ENCODE measurements at regions not wholly inside any gene's neighbourhood (a gene's known extent, or its start where the extent isn't known, plus 50 kb on each side); places are given as distances from the start of the nearest gene placed in this dataset. TPM values are rescaled to one million over a fixed set of nuclear protein-coding genes. Genes with fewer than 3 reads are reported as not detected.
A peak's percentile ranks its signal among the peaks of the same experiment; 100 is the strongest.
"Not testable (repeated sequence)": the region's sequence is repeated elsewhere in the genome, so short reads cannot be mapped to it uniquely, and the experiment has no call there.

- DNase-seq (ENCODE audit: low read depth); H3K4me3 ChIP-seq (ENCODE audit: low read depth, low read length): not testable (repeated sequence)
Measured at GRCh38 chr1:223951551-223951950, 105.8 kb upstream of the TP53BP2 start.

- not testable (repeated sequence) for H3K4me3 ChIP-seq (ENCODE audit: low read depth, low read length)
Measured at GRCh38 chr1:223949944-223950343, 104.2 kb upstream of the TP53BP2 start.

GRCh38 chr1:223948041-223948440 is 102.3 kb upstream of the TP53BP2 start:
- DNase-seq (ENCODE audit: low read depth) = not testable (repeated sequence)

More at GRCh38 chr1:223949944-223950343, 104.2 kb upstream of the TP53BP2 start:
- DNase-seq (ENCODE audit: low read depth) = not testable (repeated sequence)

GRCh38 chr1:223936592-223936991 is 90.8 kb upstream of the TP53BP2 start:
- not testable (repeated sequence) for H3K4me3 ChIP-seq (ENCODE audit: low read depth, low read length); DNase-seq (ENCODE audit: low read depth)

More at GRCh38 chr1:223948041-223948440, 102.3 kb upstream of the TP53BP2 start:
- H3K4me3 ChIP-seq (ENCODE audit: low read depth, low read length) = not testable (repeated sequence)

DNA sequence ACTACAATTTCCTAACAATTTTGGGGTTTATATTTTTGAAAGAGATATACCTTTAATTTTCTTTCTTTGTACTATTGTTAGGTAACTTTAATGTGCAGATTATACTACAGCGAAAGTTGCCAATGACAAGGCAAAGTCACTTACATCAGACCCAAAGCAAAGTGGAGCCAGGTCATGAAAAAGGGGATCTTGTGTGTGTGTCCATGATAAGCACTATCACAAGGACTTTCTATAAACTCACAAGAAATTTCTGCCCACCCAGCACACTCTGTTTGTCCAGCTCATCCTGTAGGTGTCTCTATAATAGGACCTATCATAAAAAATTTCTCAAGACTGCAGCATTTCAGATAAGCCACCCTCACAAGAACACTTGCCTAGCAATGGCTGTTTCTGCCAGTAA is 85.7 kb upstream of the TP53BP2 start:
- H3K4me3 ChIP-seq (ENCODE audit: low read depth, low read length); DNase-seq (ENCODE audit: low read depth): not testable (repeated sequence)

DNA sequence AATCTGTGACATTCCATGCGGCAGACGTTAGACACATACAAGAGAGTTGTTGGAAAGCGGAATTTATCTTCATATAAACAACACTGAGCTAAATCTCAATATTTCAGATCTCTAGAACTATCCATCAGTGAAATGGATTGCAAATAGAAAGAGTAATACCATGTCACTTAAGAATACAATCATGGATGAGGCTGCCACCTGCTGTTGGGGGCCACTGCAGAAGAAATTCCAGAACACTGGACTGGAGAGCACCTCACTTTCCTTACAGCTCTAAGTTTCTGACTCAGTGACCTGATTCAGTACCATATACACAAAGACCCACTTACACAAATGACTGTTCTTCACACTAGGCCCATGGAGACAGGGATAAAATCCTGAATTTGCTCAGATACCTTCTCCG is 75.1 kb upstream of the TP53BP2 start:
- TF ChIP-seq, protein P1, sequence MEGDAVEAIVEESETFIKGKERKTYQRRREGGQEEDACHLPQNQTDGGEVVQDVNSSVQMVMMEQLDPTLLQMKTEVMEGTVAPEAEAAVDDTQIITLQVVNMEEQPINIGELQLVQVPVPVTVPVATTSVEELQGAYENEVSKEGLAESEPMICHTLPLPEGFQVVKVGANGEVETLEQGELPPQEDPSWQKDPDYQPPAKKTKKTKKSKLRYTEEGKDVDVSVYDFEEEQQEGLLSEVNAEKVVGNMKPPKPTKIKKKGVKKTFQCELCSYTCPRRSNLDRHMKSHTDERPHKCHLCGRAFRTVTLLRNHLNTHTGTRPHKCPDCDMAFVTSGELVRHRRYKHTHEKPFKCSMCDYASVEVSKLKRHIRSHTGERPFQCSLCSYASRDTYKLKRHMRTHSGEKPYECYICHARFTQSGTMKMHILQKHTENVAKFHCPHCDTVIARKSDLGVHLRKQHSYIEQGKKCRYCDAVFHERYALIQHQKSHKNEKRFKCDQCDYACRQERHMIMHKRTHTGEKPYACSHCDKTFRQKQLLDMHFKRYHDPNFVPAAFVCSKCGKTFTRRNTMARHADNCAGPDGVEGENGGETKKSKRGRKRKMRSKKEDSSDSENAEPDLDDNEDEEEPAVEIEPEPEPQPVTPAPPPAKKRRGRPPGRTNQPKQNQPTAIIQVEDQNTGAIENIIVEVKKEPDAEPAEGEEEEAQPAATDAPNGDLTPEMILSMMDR (IDR thresholded peaks at IDR 0.05; ENCODE audit: insufficient read depth, low read depth, low read length) = peak; percentile 13
- H3K4me3 ChIP-seq (ENCODE audit: low read depth, low read length); DNase-seq (ENCODE audit: low read depth): not testable (repeated sequence)

GRCh38 chr1:223915476-223915875 is 69.7 kb upstream of the TP53BP2 start:
- not testable (repeated sequence) for DNase-seq (ENCODE audit: low read depth); H3K4me3 ChIP-seq (ENCODE audit: low read depth, low read length)

- H3K4me3 ChIP-seq (ENCODE audit: low read depth, low read length) = not testable (repeated sequence)
Measured at GRCh38 chr1:223913715-223914114, 68.0 kb upstream of the TP53BP2 start.

GRCh38 chr1:223907943-223908587 is 62.3 kb upstream of the TP53BP2 start:
- not testable (repeated sequence) for H3K4me3 ChIP-seq (ENCODE audit: low read depth, low read length); DNase-seq (ENCODE audit: low read depth)
- TF ChIP-seq, protein P1 (IDR thresholded peaks at IDR 0.05; ENCODE audit: insufficient read depth, low read depth, low read length) = peak; percentile 9

More at GRCh38 chr1:223913715-223914114, 68.0 kb upstream of the TP53BP2 start:
- not testable (repeated sequence) for DNase-seq (ENCODE audit: low read depth)

DNA sequence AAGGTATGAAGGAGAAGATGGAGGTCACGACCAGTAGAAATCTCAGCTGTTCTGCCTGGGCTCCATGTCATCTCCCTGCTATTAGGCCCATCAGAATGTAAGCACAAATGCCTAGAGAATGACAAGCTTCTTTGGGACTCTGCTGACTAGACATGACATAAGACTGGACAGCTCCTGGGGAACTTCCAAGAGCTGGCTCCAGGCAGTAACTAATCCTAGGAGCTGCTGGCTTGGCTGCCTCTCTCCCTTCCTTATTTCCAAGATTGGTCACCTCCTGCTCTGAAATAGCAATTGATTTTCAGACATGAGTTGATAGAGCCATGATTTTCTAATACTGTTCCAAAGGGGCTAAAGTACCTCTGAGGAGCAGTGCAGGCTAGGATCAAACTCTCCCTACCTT is 57.5 kb upstream of the TP53BP2 start:
- H3K4me3 ChIP-seq (ENCODE audit: low read depth, low read length); DNase-seq (ENCODE audit: low read depth): not testable (repeated sequence)

- not testable (repeated sequence) for DNase-seq (ENCODE audit: low read depth); H3K4me3 ChIP-seq (ENCODE audit: low read depth, low read length)
Measured at GRCh38 chr1:223899775-223900174, 54.0 kb upstream of the TP53BP2 start.

GRCh38 chr1:223897097-223897496 is 51.4 kb upstream of the TP53BP2 start:
- H3K4me3 ChIP-seq (ENCODE audit: low read depth, low read length); DNase-seq (ENCODE audit: low read depth): not testable (repeated sequence)

- H3K4me3 ChIP-seq (ENCODE audit: low read depth, low read length); DNase-seq (ENCODE audit: low read depth): not testable (repeated sequence)
Measured at GRCh38 chr1:223895950-223896349, 50.2 kb upstream of the TP53BP2 start.

Small RNA genes in the stretch of these regions (small RNA-seq; reads per million reads assigned to genes)
- not detected for gene RNU6-1319P
